ENCODE measurements at regions not wholly inside any gene's neighbourhood (a gene's known extent, or its start where the extent isn't known, plus 50 kb on each side); places are given as distances from the start of the nearest gene placed in this dataset.

GRCh38 chr4:154677300-154677699 is 64.8 kb upstream of the FGG start:
- DNase-seq, result no peak

- no peak for DNase-seq
Measured at GRCh38 chr4:154677923-154678322, 65.5 kb upstream of the FGG start.

GRCh38 chr4:154683956-154684681 is 59.7 kb upstream of the LRAT start:
- DNase-seq, result no peak

- peak; percentile 18 for DNase-seq
Measured at GRCh38 chr4:154686838-154687237, 57.0 kb upstream of the LRAT start.

GRCh38 chr4:154687840-154688239 is 56.0 kb upstream of the LRAT start:
- DNase-seq, result no peak

GRCh38 chr4:154691229-154691628 is 52.6 kb upstream of the LRAT start:
- DNase-seq, result no peak

GRCh38 chr4:154692304-154692818 is 51.4 kb upstream of the LRAT start:
- DNase-seq, result no peak

Data from DMS53 (cell line).